GM23248 (cell line): ENCODE measurements at regions not wholly inside any gene's neighbourhood (a gene's known extent, or its start where the extent isn't known, plus 50 kb on each side); places are given as distances from the start of the nearest gene placed in this dataset.

Experiments used
- EZH2 ChIP-seq: fragments of 200-600 bp; sonication (generic); IDR thresholded peaks from 2 replicates; pipeline ENCODE4 v1.6.1; 2018; ENCODE audit warnings: antibody characterized with exemption, mild to moderate bottlenecking; ENCODE audit not compliant: insufficient read depth, poor library complexity, severe bottlenecking
- EZH2phosphoT487 ChIP-seq: fragments of 200-600 bp; sonication (generic); IDR thresholded peaks from 2 replicates; pipeline ENCODE4 v1.6.1; 2018; ENCODE audit warnings: antibody characterized with exemption, moderate library complexity, mild to moderate bottlenecking, low read depth; ENCODE audit not compliant: insufficient read depth

DNA sequence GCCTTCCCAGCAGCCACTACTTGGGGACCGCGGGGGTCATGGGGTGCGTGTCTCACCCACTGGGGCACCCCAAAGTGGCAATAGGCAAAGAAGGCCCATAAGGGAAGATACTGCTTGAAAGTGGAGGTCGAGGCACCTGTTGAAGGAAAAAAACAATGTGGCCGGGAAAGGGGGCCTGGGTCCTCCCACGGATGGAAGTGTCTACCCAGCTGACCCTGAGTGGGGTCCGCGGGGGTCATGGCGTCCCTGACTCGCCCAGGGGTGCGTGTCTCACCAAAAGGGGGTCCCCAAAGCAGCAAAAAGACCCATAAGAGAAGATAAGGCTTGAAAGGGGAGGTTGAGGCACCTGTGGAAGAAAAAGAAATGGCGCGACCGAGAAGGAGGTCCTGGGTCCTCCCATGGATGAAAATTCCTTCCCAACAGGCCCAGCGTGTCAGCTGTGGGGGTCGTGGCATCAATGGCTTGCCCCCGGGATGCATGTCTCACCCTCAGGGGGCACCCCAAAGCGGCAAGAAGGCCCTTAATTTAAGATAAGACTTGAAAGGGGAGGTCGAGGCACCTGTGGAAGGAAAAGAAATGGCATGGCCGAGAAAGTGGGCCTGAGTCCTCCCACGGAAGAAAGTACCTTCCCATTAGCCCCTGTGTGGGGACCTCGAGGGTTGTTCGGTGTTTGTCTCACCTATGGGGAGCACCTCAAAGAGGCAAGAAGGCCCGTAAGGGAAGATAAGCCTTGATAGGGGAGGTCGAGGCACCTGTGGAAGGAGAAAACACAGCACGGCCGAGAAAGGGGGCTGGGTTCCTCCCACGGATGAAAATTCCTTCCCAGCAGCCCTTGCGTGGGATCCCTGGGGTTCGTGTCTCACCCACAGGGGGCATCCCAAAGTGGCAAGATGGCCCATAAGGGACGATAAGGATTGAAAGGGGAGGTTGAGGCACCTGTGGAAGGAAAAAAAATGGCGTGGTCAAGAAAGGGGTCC, 266.0 kb downstream of the ALG10 start:
- TF ChIP-seq EZH2 (no peak), EZH2phosphoT487 (no peak)
